ENCODE measurements at regions not wholly inside any gene's neighbourhood (a gene's known extent, or its start where the extent isn't known, plus 50 kb on each side); places are given as distances from the start of the nearest gene placed in this dataset.
"Not testable (repeated sequence)": the region's sequence is repeated elsewhere in the genome, so short reads cannot be mapped to it uniquely, and the experiment has no call there.

GRCh38 chr3:159047361-159047760 is 245.5 kb downstream of the MFSD1 start:
- no peak overlapping the region for H3K4me3 ChIP-seq (ENCODE audit: low read depth in 2 of 2, low read length in 1 of 2)
- no peak for TF ChIP-seq USF1 (IDR thresholded peaks at IDR 0.05; ENCODE audit: borderline replicate concordance, low read depth)
- no peak for TF ChIP-seq CHD2 (IDR thresholded peaks at IDR 0.05; ENCODE audit: low read length, partially characterized antibody)
- TF ChIP-seq RCOR1 (IDR thresholded peaks at IDR 0.05; ENCODE audit: low read length): no peak
- TF ChIP-seq POLR2AphosphoS5 (IDR thresholded peaks at IDR 0.05; ENCODE audit: low read depth, low read length): no peak
- TF ChIP-seq, protein P1, sequence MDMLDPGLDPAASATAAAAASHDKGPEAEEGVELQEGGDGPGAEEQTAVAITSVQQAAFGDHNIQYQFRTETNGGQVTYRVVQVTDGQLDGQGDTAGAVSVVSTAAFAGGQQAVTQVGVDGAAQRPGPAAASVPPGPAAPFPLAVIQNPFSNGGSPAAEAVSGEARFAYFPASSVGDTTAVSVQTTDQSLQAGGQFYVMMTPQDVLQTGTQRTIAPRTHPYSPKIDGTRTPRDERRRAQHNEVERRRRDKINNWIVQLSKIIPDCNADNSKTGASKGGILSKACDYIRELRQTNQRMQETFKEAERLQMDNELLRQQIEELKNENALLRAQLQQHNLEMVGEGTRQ (IDR thresholded peaks at IDR 0.05; ENCODE audit: borderline replicate concordance, low read depth, low read length): no peak
- no peak for TF ChIP-seq NFIC (IDR thresholded peaks at IDR 0.05; ENCODE audit: borderline replicate concordance)
- TF ChIP-seq TEAD4 (IDR thresholded peaks at IDR 0.05; ENCODE audit: borderline replicate concordance, insufficient read depth): no peak
- no peak for TF ChIP-seq RXRA (IDR thresholded peaks at IDR 0.05; ENCODE audit: borderline replicate concordance, low read depth)
- no peak for TF ChIP-seq SIN3A (IDR thresholded peaks at IDR 0.05; ENCODE audit: borderline replicate concordance, low read depth, low read length)
- POLR2A ChIA-PET: no interaction called here
- no peaks in the 10 kb centered on the region for H3K9me2 ChIP-seq
- no peak overlapping the region for H3K9ac ChIP-seq
- CTCF ChIA-PET: no interaction called here
- no peaks in the 10 kb centered on the region for H3F3A ChIP-seq (replicated peaks; ENCODE audit: insufficient read depth)
- no peak overlapping the region for H3K4me2 ChIP-seq
- no peaks in the 10 kb centered on the region for H4K20me1 ChIP-seq (ENCODE audit: insufficient read depth)
- no peaks in the 10 kb centered on the region for H3K79me2 ChIP-seq (ENCODE audit: insufficient read depth)
- no peak for DNase-seq
- peaks cover 0 to 3% of the 10 kb centered on the region in 2 experiments; a peak in 2 of 4 replicates for H3K4me1 ChIP-seq (ENCODE audit: control insufficient read depth in 1 of 2, insufficient read depth in 2 of 2, low read depth in 1 of 2, low read length in 1 of 2)
- no peaks in the 10 kb centered on the region for H3K27me3 ChIP-seq (ENCODE audit: insufficient read depth)
- H2AFZ ChIP-seq (ENCODE audit: low read depth): no peak overlapping the region
- H3K27ac ChIP-seq (ENCODE audit: low read depth in 2 of 2, low read length in 1 of 2): no peak overlapping the region
- no peaks in the 10 kb centered on the region for H3K9me3 ChIP-seq
- no peaks in the 10 kb centered on the region for H3K36me3 ChIP-seq (replicated peaks in 1 of 2; ENCODE audit: control insufficient read depth in 1 of 2, insufficient read depth in 2 of 2, low read length in 1 of 2)
- WGBS (ENCODE audit: low lambda C conversion rate): 79% methylated on average over 3 of the region's 3 CpGs

GRCh38 chr3:159052494-159052893 is 250.6 kb downstream of the MFSD1 start:
- H3K27ac ChIP-seq (ENCODE audit: low read depth in 2 of 2, low read length in 1 of 2); H3K9ac ChIP-seq; H4K20me1 ChIP-seq (ENCODE audit: insufficient read depth); H3K27me3 ChIP-seq (ENCODE audit: insufficient read depth); POLR2A ChIA-PET; H3K36me3 ChIP-seq (replicated peaks in 1 of 2; ENCODE audit: control insufficient read depth in 1 of 2, insufficient read depth in 2 of 2, low read length in 1 of 2); H3K4me1 ChIP-seq (ENCODE audit: control insufficient read depth in 1 of 2, insufficient read depth in 2 of 2, low read depth in 1 of 2, low read length in 1 of 2); H3K79me2 ChIP-seq (ENCODE audit: insufficient read depth); H2AFZ ChIP-seq (ENCODE audit: low read depth); DNase-seq; H3K4me3 ChIP-seq (ENCODE audit: low read depth in 2 of 2, low read length in 1 of 2); H3K9me3 ChIP-seq; H3K4me2 ChIP-seq; H3F3A ChIP-seq (replicated peaks; ENCODE audit: insufficient read depth); CTCF ChIA-PET; H3K9me2 ChIP-seq: not testable (repeated sequence)
- WGBS (ENCODE audit: low lambda C conversion rate): 50% methylated on average over 1 of the region's 1 CpG

GRCh38 chr3:159057621-159058020 is 255.8 kb downstream of the MFSD1 start:
- no peaks in the 10 kb centered on the region for H3K79me2 ChIP-seq (ENCODE audit: insufficient read depth)
- no peaks in the 10 kb centered on the region for H3K9me3 ChIP-seq
- no peak overlapping the region for H3K4me3 ChIP-seq (ENCODE audit: low read depth in 2 of 2, low read length in 1 of 2)
- CTCF ChIA-PET: no interaction called here
- TF ChIP-seq REST (IDR thresholded peaks at IDR 0.05; ENCODE audit: low read depth, low read length) (no peak), RFX5 (IDR thresholded peaks at IDR 0.05; ENCODE audit: low read length) (no peak), TAF1 (IDR thresholded peaks at IDR 0.05; ENCODE audit: borderline replicate concordance, low read depth, low read length) (no peak), POLR2AphosphoS5 (IDR thresholded peaks at IDR 0.05; ENCODE audit: low read depth, low read length) (no peak)
- no peaks in the 10 kb centered on the region for H3K27me3 ChIP-seq (ENCODE audit: insufficient read depth)
- POLR2A ChIA-PET: no interaction called here
- no peak overlapping the region for H3K27ac ChIP-seq (ENCODE audit: low read depth in 2 of 2, low read length in 1 of 2)
- H3K4me1 ChIP-seq (ENCODE audit: control insufficient read depth in 1 of 2, insufficient read depth in 2 of 2, low read depth in 1 of 2, low read length in 1 of 2): peaks cover 0 to 5% of the 10 kb centered on the region in 2 experiments; a peak in 1 of 4 replicates
- H4K20me1 ChIP-seq (ENCODE audit: insufficient read depth): no peaks in the 10 kb centered on the region
- no peak overlapping the region for H3K4me2 ChIP-seq
- no peak overlapping the region for H2AFZ ChIP-seq (ENCODE audit: low read depth)
- no peaks in the 10 kb centered on the region for H3K36me3 ChIP-seq (replicated peaks in 1 of 2; ENCODE audit: control insufficient read depth in 1 of 2, insufficient read depth in 2 of 2, low read length in 1 of 2)
- H3K9me2 ChIP-seq: no peaks in the 10 kb centered on the region
- H3F3A ChIP-seq (replicated peaks; ENCODE audit: insufficient read depth): no peaks in the 10 kb centered on the region
- no peak for DNase-seq
- H3K9ac ChIP-seq: no peak overlapping the region
